DOHH2 (cell line): ENCODE measurements at regions not wholly inside any gene's neighbourhood (a gene's known extent, or its start where the extent isn't known, plus 50 kb on each side); places are given as distances from the start of the nearest gene placed in this dataset.

Experiments used
- H3F3A ChIP-seq: fragments of 200-600 bp; sonication (generic), shearing (Covaris generic); 2 replicates; pipeline ENCODE4 v1.6.0; 2016; ENCODE audit warnings: antibody characterized with exemption, mild to moderate bottlenecking; ENCODE audit not compliant: control insufficient read depth, insufficient read depth
- H3K27ac ChIP-seq: fragments of 200-600 bp; sonication (generic); 2 replicates; pipeline ENCODE4 v1.5.1; 2014; ENCODE audit warnings: low read depth, mild to moderate bottlenecking, low read length, moderate library complexity
- H3K27me3 ChIP-seq: fragments of 200-600 bp; sonication (generic); 2 replicates; pipeline ENCODE4 v1.6.1; 2014; ENCODE audit warnings: mild to moderate bottlenecking, low read length, mixed read lengths; ENCODE audit not compliant: control insufficient read depth
- H3K36me3 ChIP-seq: fragments of 200-600 bp; sonication (generic); 2 replicates; pipeline ENCODE4 v1.6.1; 2014; ENCODE audit warnings: mild to moderate bottlenecking, low read length, moderate library complexity, mixed read lengths; ENCODE audit not compliant: control insufficient read depth
- H3K4me1 ChIP-seq: fragments of 200-600 bp; sonication (generic); 2 replicates; pipeline ENCODE4 v1.6.1; 2014; ENCODE audit warnings: mild to moderate bottlenecking, low read length, mixed read lengths; ENCODE audit not compliant: control insufficient read depth
- H3K4me2 ChIP-seq: fragments of 200-600 bp; sonication (generic); 2 replicates; pipeline ENCODE4 v1.6.0; 2014; ENCODE audit warnings: mild to moderate bottlenecking, low read length, moderate library complexity
- H3K4me3 ChIP-seq: fragments of 200-600 bp; sonication (generic); 2 replicates; pipeline ENCODE4 v1.5.1; 2014; ENCODE audit warnings: mild to moderate bottlenecking, low read length, mixed read lengths
- H3K79me2 ChIP-seq: fragments of 200-600 bp; sonication (generic); 2 replicates; pipeline ENCODE4 v1.6.1; 2014; ENCODE audit warnings: mild to moderate bottlenecking, low read length, mixed read lengths; ENCODE audit not compliant: control insufficient read depth
- H3K9me2 ChIP-seq: fragments of 200-600 bp; sonication (generic); replicated peaks from 2 replicates; pipeline ENCODE4 v1.6.1; 2014; ENCODE audit warnings: mild to moderate bottlenecking, low read length, mixed read lengths; ENCODE audit not compliant: control insufficient read depth
- H3K9me3 ChIP-seq: fragments of 200-600 bp; sonication (generic); 2 replicates; pipeline ENCODE4 v1.6.1; 2014; ENCODE audit warnings: antibody characterized with exemption, low read length, mixed read lengths; ENCODE audit not compliant: control insufficient read depth, insufficient read depth
- H4K20me1 ChIP-seq: fragments of 200-600 bp; sonication (generic); 2 replicates; pipeline ENCODE4 v1.6.0; 2014; ENCODE audit warnings: low read depth, mild to moderate bottlenecking, antibody characterized with exemption, low read length, moderate library complexity; ENCODE audit not compliant: control insufficient read depth, insufficient read depth
- EZH2phosphoT487 ChIP-seq: fragments of 200-600 bp; sonication (generic); IDR thresholded peaks from 2 replicates; pipeline ENCODE4 v1.6.1; 2017; ENCODE audit warnings: borderline replicate concordance, mild to moderate bottlenecking, antibody characterized with exemption, low read length, moderate library complexity, mixed read lengths
- TF ChIP-seq, protein P1 (sequence below): fragments of 200-600 bp; sonication (generic); IDR thresholded peaks from one replicate; pipeline ENCODE4 v1.5.1; 2014; ENCODE audit warnings: antibody characterized with exemption, mild to moderate bottlenecking, low read depth, low read length; ENCODE audit not compliant: poor library complexity, severe bottlenecking

DNA sequence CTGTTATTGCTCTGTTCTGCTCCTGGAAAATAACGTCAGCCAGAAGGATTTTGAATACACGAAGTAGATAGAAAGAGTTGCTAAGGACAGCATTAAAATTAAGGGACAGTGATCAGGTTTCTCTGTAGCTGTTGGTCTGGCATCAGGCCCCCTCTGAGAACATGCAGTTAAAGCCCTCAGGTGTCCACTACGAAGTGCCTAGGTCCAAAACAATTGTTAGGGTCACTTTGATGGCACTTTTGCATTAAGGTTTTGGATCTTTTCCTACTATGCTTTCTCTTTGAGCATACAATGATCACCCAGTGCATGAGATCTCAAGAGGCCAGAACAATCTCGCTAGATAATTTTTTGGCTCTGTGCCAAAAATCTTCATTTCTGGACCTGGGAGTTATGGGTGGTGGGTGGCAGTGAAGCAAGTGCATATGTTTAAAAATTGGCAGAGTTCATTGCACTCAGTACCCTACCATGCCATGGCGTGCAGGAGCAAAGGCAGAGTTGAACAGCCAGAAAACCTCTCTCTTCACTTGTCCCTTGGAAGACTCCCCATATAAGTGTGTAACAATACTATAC lies 797.6 kb downstream of the ROBO2 start:
- no peaks in the 10 kb centered on the region for H3K9me2 ChIP-seq
- no peaks in the 10 kb centered on the region for H3K4me1 ChIP-seq
- TF ChIP-seq, protein P1, sequence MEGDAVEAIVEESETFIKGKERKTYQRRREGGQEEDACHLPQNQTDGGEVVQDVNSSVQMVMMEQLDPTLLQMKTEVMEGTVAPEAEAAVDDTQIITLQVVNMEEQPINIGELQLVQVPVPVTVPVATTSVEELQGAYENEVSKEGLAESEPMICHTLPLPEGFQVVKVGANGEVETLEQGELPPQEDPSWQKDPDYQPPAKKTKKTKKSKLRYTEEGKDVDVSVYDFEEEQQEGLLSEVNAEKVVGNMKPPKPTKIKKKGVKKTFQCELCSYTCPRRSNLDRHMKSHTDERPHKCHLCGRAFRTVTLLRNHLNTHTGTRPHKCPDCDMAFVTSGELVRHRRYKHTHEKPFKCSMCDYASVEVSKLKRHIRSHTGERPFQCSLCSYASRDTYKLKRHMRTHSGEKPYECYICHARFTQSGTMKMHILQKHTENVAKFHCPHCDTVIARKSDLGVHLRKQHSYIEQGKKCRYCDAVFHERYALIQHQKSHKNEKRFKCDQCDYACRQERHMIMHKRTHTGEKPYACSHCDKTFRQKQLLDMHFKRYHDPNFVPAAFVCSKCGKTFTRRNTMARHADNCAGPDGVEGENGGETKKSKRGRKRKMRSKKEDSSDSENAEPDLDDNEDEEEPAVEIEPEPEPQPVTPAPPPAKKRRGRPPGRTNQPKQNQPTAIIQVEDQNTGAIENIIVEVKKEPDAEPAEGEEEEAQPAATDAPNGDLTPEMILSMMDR: no peak
- H3K4me2 ChIP-seq: no peak overlapping the region
- no peaks in the 10 kb centered on the region for H4K20me1 ChIP-seq
- no peaks in the 10 kb centered on the region for H3K79me2 ChIP-seq
- H3F3A ChIP-seq: no peaks in the 10 kb centered on the region
- H3K36me3 ChIP-seq: no peaks in the 10 kb centered on the region
- H3K27me3 ChIP-seq: no peaks in the 10 kb centered on the region
- H3K9me3 ChIP-seq: no peaks in the 10 kb centered on the region
- no peak overlapping the region for H3K4me3 ChIP-seq
- H3K27ac ChIP-seq: no peak overlapping the region

DNA sequence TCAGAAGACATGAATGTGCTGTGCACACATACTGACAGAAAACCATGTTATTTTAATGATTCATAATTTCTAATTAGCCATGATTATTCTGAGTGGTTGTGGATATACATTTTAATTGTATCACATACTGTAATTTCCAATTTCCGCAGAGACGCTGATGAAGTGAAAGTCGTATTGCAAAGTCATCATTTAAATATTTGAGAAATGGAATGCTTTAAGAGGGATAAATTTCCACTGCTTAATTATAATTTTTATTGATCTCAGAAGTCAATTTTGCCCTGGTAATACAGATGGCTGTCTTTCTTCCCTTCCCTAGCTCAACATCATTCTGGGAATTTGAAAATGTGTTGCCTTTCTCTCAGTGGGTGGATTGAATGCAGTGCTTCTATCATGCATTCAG lies 819.3 kb downstream of the ROBO2 start:
- TF ChIP-seq, protein P1: no peak
- no peak for TF ChIP-seq EZH2phosphoT487
- H3K27me3 ChIP-seq: no peaks in the 10 kb centered on the region
- no peaks in the 10 kb centered on the region for H3K9me2 ChIP-seq
- no peak overlapping the region for H3K27ac ChIP-seq
- H4K20me1 ChIP-seq: no peaks in the 10 kb centered on the region
- no peaks in the 10 kb centered on the region for H3K9me3 ChIP-seq
- H3K4me1 ChIP-seq: no peaks in the 10 kb centered on the region
- no peak overlapping the region for H3K4me3 ChIP-seq
- no peaks in the 10 kb centered on the region for H3K36me3 ChIP-seq
- no peak overlapping the region for H3K4me2 ChIP-seq
- H3K79me2 ChIP-seq: no peaks in the 10 kb centered on the region
- no peaks in the 10 kb centered on the region for H3F3A ChIP-seq

DNA sequence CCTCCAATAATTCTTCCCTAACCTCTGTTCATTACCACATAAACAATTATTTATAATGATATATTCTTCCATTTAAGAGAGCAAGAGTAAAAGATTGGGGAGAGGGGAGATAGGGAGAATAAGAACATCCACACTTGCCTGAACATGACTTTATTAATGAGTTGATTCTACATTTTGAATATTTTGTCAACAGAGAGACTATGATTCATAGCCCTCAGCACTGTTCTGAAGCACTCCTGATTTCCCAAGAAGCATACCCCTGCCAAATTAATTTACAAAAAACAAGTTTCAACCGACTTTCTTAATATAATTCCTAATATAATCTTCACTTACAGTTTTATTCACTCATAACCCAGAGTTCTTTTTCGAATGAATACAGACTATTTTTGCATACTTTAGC lies 828.8 kb downstream of the ROBO2 start:
- Histone ChIP-seq H4K20me1 (no peaks in the 10 kb centered on the region), H3K27me3 (no peaks in the 10 kb centered on the region), H3K79me2 (no peaks in the 10 kb centered on the region), H3K27ac (no peak overlapping the region), H3F3A (no peaks in the 10 kb centered on the region), H3K4me1 (no peaks in the 10 kb centered on the region), H3K4me3 (no peak overlapping the region), H3K4me2 (no peak overlapping the region), H3K36me3 (no peaks in the 10 kb centered on the region), H3K9me3 (peaks cover 8% of the 10 kb centered on the region; the same call in 1 of the 2 replicates), H3K9me2 (no peaks in the 10 kb centered on the region)
- no peak for TF ChIP-seq EZH2phosphoT487
- TF ChIP-seq, protein P1: no peak

DNA sequence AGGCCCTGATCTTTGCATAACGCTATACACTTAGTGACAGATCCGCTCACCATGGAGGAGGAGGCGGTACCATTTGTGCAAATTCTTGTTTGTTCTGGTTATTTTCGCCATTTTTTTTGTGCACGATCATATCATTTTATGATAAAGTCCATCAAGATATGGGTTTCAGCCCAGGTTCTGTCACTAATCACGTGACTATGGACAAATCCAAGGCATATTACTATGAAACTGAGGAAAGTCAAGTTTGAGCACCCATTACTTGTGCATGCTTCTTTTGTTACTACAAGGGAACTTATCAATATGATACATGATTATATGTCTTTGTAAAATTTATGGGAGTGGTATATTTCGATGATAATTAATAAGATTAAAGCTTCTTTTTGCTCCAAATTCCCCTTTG lies 829.5 kb downstream of the ROBO2 start:
- no peak overlapping the region for H3K27ac ChIP-seq
- no peaks in the 10 kb centered on the region for H3K9me2 ChIP-seq
- H3K36me3 ChIP-seq: no peaks in the 10 kb centered on the region
- H3K4me2 ChIP-seq: no peak overlapping the region
- no peak for TF ChIP-seq EZH2phosphoT487
- TF ChIP-seq, protein P1: no peak
- peaks cover 8% of the 10 kb centered on the region; the same call in 1 of the 2 replicates for H3K9me3 ChIP-seq
- no peaks in the 10 kb centered on the region for H3F3A ChIP-seq
- no peaks in the 10 kb centered on the region for H3K79me2 ChIP-seq
- H3K4me1 ChIP-seq: no peaks in the 10 kb centered on the region
- H4K20me1 ChIP-seq: no peaks in the 10 kb centered on the region
- no peaks in the 10 kb centered on the region for H3K27me3 ChIP-seq
- H3K4me3 ChIP-seq: no peak overlapping the region
